Activated T-cell treated with anti-CD3 and anti-CD28 coated beads, Interleukin-2, amount 50 U/mL, for 24 hours (primary cell): ENCODE measurements at regions not wholly inside any gene's neighbourhood (a gene's known extent, or its start where the extent isn't known, plus 50 kb on each side); places are given as distances from the start of the nearest gene placed in this dataset.
"Not testable (repeated sequence)": the region's sequence is repeated elsewhere in the genome, so short reads cannot be mapped to it uniquely, and the experiment has no call there.

Experiments
- DNase-seq: peaks from one replicate; pipeline ENCODE4 v3.0.0-alpha.2; 2020
- H3K27ac Mint-ChIP-seq: 2 replicates; pipeline ENCODE4 v1.8.0; 2020; ENCODE audit warnings: mild to moderate bottlenecking, mixed read lengths
- H3K27me3 Mint-ChIP-seq: 2 replicates; pipeline ENCODE4 v1.8.0; 2020; ENCODE audit warnings: mixed read lengths
- H3K36me3 Mint-ChIP-seq: 2 replicates; pipeline ENCODE4 v1.8.0; 2020; ENCODE audit warnings: low read depth, mixed read lengths
- H3K4me1 Mint-ChIP-seq: 2 replicates; pipeline ENCODE4 v1.8.0; 2020; ENCODE audit warnings: low read depth, mixed read lengths
- H3K4me3 Mint-ChIP-seq: 2 replicates; pipeline ENCODE4 v1.8.0; 2020; ENCODE audit warnings: mild to moderate bottlenecking, moderate library complexity, mixed read lengths
- H3K9me3 Mint-ChIP-seq: 2 replicates; pipeline ENCODE4 v1.8.0; 2020; ENCODE audit warnings: mixed read lengths

GRCh38 chr1:166690596-166690995, 148.7 kb upstream of the POGK start:
- not testable (repeated sequence) for H3K27ac Mint-ChIP-seq, H3K36me3 Mint-ChIP-seq, H3K4me3 Mint-ChIP-seq, H3K4me1 Mint-ChIP-seq, DNase-seq
- H3K27me3 Mint-ChIP-seq = peaks cover 40% of the 10 kb centered on the region
- H3K9me3 Mint-ChIP-seq = peaks cover 10% of the 10 kb centered on the region

GRCh38 chr1:166691476-166691875, 147.8 kb upstream of the POGK start:
- H3K9me3 Mint-ChIP-seq = peaks cover 3% of the 10 kb centered on the region
- no peaks in the 10 kb centered on the region for H3K4me1 Mint-ChIP-seq
- DNase-seq = no peak
- no peak overlapping the region for H3K4me3 Mint-ChIP-seq
- no peaks in the 10 kb centered on the region for H3K36me3 Mint-ChIP-seq
- no peak overlapping the region for H3K27ac Mint-ChIP-seq
- peaks cover 39% of the 10 kb centered on the region for H3K27me3 Mint-ChIP-seq

DNA sequence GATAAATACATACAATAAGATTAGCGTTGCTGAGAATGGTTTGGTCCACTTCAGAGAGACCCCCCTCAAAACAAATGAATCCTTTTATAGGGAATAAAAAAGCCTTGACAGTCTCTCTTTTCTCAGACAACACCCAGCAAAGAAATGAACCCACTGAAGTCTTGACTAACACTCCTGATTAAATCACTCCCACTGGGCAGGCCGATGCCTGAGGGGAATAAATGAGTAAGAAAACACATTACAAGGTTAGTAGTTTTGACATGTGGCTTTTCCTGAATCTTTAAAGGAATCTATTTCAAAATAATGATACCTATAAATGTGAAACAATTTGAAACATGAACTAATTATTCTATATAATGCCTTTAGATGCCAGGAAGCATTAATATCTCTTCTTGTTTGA, 146.9 kb upstream of the POGK start:
- peaks cover 37% of the 10 kb centered on the region for H3K27me3 Mint-ChIP-seq
- no peak for DNase-seq
- no peak overlapping the region for H3K4me3 Mint-ChIP-seq
- H3K9me3 Mint-ChIP-seq = no peaks in the 10 kb centered on the region
- H3K27ac Mint-ChIP-seq = no peak overlapping the region
- H3K4me1 Mint-ChIP-seq = no peaks in the 10 kb centered on the region
- H3K36me3 Mint-ChIP-seq = no peaks in the 10 kb centered on the region

DNA sequence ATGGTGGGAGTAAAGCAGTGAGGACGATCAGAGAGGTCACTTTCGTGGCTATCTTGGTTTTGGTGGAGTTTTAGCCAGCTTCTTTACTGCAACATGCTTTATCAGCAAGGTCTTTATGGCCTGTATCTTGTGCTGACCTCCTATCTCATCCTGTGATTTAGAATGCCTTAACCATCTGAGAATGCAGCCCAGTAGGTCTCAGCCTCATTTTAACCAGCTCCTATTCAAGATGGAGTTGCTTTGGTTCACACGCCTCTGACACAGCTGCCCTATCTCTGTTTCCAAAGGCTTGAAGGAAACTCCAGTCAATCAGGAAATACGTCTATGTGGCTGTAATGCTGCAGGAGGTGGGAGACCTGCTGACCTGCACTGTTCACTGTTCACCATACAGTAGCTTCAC, 146.1 kb upstream of the POGK start:
- no peaks in the 10 kb centered on the region for H3K36me3 Mint-ChIP-seq
- DNase-seq = no peak

GRCh38 chr1:166693673-166694297, 145.5 kb upstream of the POGK start:
- no peaks in the 10 kb centered on the region for H3K36me3 Mint-ChIP-seq
- H3K4me1 Mint-ChIP-seq = no peaks in the 10 kb centered on the region
- H3K4me3 Mint-ChIP-seq = no peak overlapping the region
- DNase-seq = no peak
- H3K9me3 Mint-ChIP-seq = no peaks in the 10 kb centered on the region
- peaks cover 31% of the 10 kb centered on the region for H3K27me3 Mint-ChIP-seq
- H3K27ac Mint-ChIP-seq = no peak overlapping the region

More for the DNA sequence above, 146.1 kb upstream of the POGK start:
- Mint-ChIP-seq H3K27ac (no peak overlapping the region), H3K9me3 (no peaks in the 10 kb centered on the region), H3K27me3 (peaks cover 31% of the 10 kb centered on the region), H3K4me3 (no peak overlapping the region), H3K4me1 (no peaks in the 10 kb centered on the region)

DNA sequence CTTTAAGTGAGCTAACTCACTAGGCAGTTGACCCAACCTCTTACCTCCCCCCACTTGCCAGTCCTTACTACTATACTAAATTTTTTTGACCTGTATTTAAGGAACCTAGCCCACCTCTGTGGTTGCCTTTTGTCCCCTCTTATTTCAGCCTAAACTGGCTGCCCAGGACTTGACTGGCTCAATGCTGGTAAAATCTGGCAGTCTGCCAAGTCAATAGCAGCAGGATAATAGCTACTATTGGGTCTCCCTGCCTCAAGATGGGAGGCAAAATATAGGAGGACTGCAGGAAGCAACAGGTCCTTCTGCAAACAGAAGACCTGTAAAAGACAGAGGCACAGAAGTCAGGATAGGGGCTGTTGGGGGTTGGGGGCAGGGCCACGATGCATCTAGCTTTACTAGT, 144.2 kb upstream of the POGK start:
- H3K4me3 Mint-ChIP-seq = no peak overlapping the region
- no peak overlapping the region for H3K27ac Mint-ChIP-seq
- no peaks in the 10 kb centered on the region for H3K4me1 Mint-ChIP-seq
- no peak for DNase-seq
- H3K9me3 Mint-ChIP-seq = no peaks in the 10 kb centered on the region
- peaks cover 31% of the 10 kb centered on the region for H3K27me3 Mint-ChIP-seq
- H3K36me3 Mint-ChIP-seq = no peaks in the 10 kb centered on the region

DNA sequence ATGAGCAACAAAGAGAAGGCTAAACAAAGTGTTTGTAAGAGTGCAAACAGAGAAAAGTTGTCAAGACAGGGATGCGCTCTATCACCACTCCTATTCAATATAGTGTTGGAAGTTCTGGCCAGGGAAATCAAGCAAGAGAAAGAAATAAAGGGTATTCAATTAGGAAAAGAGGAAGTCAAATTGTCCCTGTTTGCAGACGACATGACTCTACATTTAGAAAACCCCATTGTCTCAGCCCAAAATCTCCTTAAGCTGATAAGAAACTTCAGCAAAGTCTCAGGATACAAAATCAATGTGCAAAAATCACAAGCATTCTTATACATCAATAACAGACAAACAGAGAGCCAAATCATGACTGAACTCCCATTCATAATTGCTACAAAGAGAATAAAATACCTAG, 143.4 kb upstream of the POGK start:
- not testable (repeated sequence) for H3K36me3 Mint-ChIP-seq, H3K9me3 Mint-ChIP-seq, H3K27ac Mint-ChIP-seq, H3K4me1 Mint-ChIP-seq, H3K4me3 Mint-ChIP-seq, DNase-seq
- peaks cover 30% of the 10 kb centered on the region for H3K27me3 Mint-ChIP-seq

GRCh38 chr1:166698771-166699170, 140.5 kb upstream of the POGK start:
- DNase-seq = no peak
- peaks cover 38% of the 10 kb centered on the region for H3K27me3 Mint-ChIP-seq
- no peaks in the 10 kb centered on the region for H3K4me1 Mint-ChIP-seq
- no peaks in the 10 kb centered on the region for H3K36me3 Mint-ChIP-seq
- no peaks in the 10 kb centered on the region for H3K9me3 Mint-ChIP-seq
- no peak overlapping the region for H3K4me3 Mint-ChIP-seq
- no peak overlapping the region for H3K27ac Mint-ChIP-seq

DNA sequence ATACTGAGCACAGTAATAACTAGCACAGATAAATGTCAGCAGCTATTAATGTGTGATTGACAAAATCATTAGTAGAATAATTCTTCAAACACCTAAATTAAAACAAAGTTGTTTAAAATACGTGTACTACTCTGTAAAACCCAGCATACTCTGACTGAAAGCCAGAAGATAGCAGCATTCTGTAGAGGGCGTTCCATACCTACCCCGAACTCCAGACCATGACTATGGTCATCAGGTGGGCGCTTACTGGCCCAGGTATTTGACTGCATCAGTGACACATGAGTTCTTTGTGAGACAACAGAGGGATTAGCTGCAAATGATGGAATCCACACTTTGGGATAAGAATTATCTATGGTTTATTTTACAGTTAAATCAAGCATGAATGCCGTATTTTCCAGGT, 139.7 kb upstream of the POGK start:
- H3K27ac Mint-ChIP-seq = no peak overlapping the region
- H3K4me3 Mint-ChIP-seq = no peak overlapping the region

GRCh38 chr1:166700696-166701095, 138.6 kb upstream of the POGK start:
- H3K36me3 Mint-ChIP-seq = no peaks in the 10 kb centered on the region
- no peak overlapping the region for H3K27ac Mint-ChIP-seq
- H3K27me3 Mint-ChIP-seq = peaks cover 41% of the 10 kb centered on the region
- peaks cover 7% of the 10 kb centered on the region for H3K4me1 Mint-ChIP-seq
- no peak overlapping the region for H3K4me3 Mint-ChIP-seq
- no peak for DNase-seq
- no peaks in the 10 kb centered on the region for H3K9me3 Mint-ChIP-seq

More for the DNA sequence above, 139.7 kb upstream of the POGK start:
- H3K4me1 Mint-ChIP-seq = no peaks in the 10 kb centered on the region
- peaks cover 39% of the 10 kb centered on the region for H3K27me3 Mint-ChIP-seq
- no peak for DNase-seq
- H3K9me3 Mint-ChIP-seq = no peaks in the 10 kb centered on the region
- no peaks in the 10 kb centered on the region for H3K36me3 Mint-ChIP-seq

DNA sequence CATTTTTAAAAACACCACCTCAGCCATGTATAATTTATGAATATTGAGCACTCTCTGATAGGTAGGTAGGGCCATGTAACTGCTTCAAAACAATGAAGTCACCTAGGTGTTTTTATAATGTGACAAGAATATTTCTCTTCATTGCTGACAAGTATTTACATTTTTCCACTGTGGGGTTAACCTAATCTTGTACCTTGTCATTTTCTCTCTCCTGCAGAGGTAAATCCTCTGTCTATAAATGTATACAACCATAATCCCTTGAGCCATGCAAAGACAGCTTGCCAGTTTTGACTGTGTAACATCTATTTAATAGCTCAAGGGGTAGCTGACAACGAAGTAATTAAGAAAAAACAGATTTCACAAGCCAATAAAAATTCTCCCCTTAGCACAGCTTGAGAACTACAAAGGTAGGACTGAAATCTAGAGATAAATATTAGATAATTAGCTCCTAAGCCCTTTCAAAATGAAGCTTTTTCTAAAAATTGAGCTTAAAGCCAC, 137.6 kb upstream of the POGK start:
- no peak overlapping the region for H3K4me3 Mint-ChIP-seq
- peaks cover 9% of the 10 kb centered on the region for H3K4me1 Mint-ChIP-seq
- no peak overlapping the region for H3K27ac Mint-ChIP-seq
- no peak for DNase-seq
- no peaks in the 10 kb centered on the region for H3K9me3 Mint-ChIP-seq
- H3K36me3 Mint-ChIP-seq = no peaks in the 10 kb centered on the region
- H3K27me3 Mint-ChIP-seq = peaks cover 35% of the 10 kb centered on the region

DNA sequence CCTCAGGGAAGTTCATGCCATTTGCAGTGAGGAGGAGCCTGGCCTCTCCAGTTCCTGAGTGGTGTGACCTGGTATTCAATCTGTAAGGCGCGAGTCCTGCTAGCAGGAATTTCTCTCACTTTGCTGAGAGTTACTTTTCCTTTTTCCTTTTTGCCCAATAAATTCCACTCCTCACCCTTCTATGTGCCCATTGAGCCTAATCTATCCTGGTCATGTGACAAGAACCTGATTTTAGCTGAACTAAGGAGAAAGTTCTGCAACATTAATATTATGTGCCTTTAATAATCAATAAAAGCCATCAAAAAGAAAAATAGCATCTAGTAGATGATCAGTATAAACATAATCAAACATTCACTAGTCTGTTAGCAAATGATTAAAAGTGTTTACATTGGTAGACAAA, 136.1 kb upstream of the POGK start:
- no peaks in the 10 kb centered on the region for H3K36me3 Mint-ChIP-seq
- H3K4me3 Mint-ChIP-seq = no peak overlapping the region
- no peak for DNase-seq
- peaks cover 37% of the 10 kb centered on the region for H3K27me3 Mint-ChIP-seq
- H3K27ac Mint-ChIP-seq = no peak overlapping the region
- peaks cover 9% of the 10 kb centered on the region for H3K4me1 Mint-ChIP-seq
- H3K9me3 Mint-ChIP-seq = no peaks in the 10 kb centered on the region

GRCh38 chr1:166703726-166704462, 135.4 kb upstream of the POGK start:
- no peaks in the 10 kb centered on the region for H3K9me3 Mint-ChIP-seq
- H3K36me3 Mint-ChIP-seq = no peaks in the 10 kb centered on the region
- H3K4me1 Mint-ChIP-seq = peaks cover 9% of the 10 kb centered on the region
- no peak for DNase-seq
- H3K27me3 Mint-ChIP-seq = peaks cover 42% of the 10 kb centered on the region
- no peak overlapping the region for H3K27ac Mint-ChIP-seq
- H3K4me3 Mint-ChIP-seq = no peak overlapping the region

DNA sequence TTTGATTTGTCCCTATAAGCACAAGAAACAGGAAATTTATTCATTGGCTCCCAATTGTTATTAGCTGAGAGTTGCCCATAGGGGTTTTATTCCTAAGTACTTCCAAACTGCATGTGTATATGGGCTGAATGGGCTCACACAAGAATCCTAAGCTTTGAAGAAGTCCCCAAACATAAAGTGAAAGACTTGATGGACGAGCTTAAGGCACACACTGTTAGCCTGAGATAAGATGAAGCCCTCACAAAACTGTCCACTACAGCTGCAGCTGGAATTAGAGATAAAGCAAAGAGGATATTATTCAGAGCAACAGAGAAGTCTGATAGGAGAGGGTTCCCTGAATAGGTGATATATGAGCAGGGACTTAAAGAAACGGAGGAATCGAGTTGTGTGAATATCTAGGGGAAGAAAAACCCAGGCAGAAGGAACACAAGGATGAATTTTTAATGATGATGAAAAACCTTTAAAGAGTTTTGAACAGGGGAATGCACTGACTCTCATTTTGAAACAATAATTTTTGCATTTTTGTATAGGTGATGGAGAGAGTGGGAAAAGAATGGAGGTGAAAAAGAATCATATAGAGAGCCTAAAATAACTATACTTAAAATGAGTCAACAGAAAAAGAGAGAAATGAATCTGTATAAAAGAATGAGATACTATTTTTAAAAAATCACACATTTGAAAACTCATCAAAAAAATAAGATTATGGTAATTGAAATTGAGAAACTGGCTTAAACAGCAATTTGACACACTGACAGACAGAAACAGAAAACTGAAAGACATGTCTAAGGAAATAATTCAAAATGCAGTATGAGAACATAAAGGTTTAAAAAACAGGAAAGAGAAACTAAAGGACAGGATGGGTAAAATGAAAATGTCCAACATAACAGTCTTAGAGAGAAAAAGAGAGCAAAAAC, 133.6 kb upstream of the POGK start:
- no peaks in the 10 kb centered on the region for H3K9me3 Mint-ChIP-seq
- no peaks in the 10 kb centered on the region for H3K36me3 Mint-ChIP-seq
- H3K4me3 Mint-ChIP-seq = no peak overlapping the region
- peaks cover 43% of the 10 kb centered on the region for H3K27me3 Mint-ChIP-seq
- DNase-seq = no peak
- no peak overlapping the region for H3K27ac Mint-ChIP-seq
- peaks cover 9% of the 10 kb centered on the region for H3K4me1 Mint-ChIP-seq
